Esophagus squamous epithelium (tissue), 5 donors: ENCODE measurements at regions not wholly inside any gene's neighbourhood (a gene's known extent, or its start where the extent isn't known, plus 50 kb on each side); places are given as distances from the start of the nearest gene placed in this dataset.

Experiments
- DNase-seq: peaks from one replicate; lab custom pipeline; 2025; lab: John Stamatoyannopoulos, UW
- H3K27ac ChIP-seq, 4 donors: fragments of 200-600 bp; sonication (generic); one replicate each; pipeline ENCODE4 v1.5.1; 2016 to 2019; ENCODE audit warnings: mild to moderate bottlenecking in 1 of 4
- H3K27me3 ChIP-seq, 4 donors: fragments of 200-600 bp; sonication (generic); 1 replicate in 3 of 4; 2 replicates in 1 of 4; pipeline versions ENCODE4 v1.5.1 to v1.6.0; 2017 to 2021; ENCODE audit warnings: antibody characterized with exemption in 1 of 4
- H3K36me3 ChIP-seq, 3 donors: fragments of 200-600 bp; sonication (generic); one replicate each; pipeline ENCODE4 v1.5.1; 2016 to 2019
- H3K4me1 ChIP-seq, 3 donors: fragments of 200-600 bp; sonication (generic); one replicate each; pipeline ENCODE4 v1.5.1; 2017 to 2019
- H3K4me3 ChIP-seq, 4 donors: fragments of 200-600 bp; sonication (generic); 1 replicate in 3 of 4; 2 replicates in 1 of 4; pipeline ENCODE4 v1.5.1; 2016 to 2019; ENCODE audit warnings: mild to moderate bottlenecking in 2 of 4, moderate library complexity in 1 of 4
- H3K9me3 ChIP-seq, 3 donors: fragments of 200-600 bp; sonication (generic); one replicate each; pipeline ENCODE4 v1.5.1; 2016 to 2019
- CTCF ChIP-seq, 6 experiments: fragments of 450-650 bp in 4 of 6; fragments of 200-600 bp in 2 of 6; sonication (generic) in 2 of 6; IDR thresholded peaks; one replicate each; pipeline ENCODE4 v1.5.1; 2016 to 2019; ENCODE audit warnings: antibody characterized with exemption in 6 of 6, mild to moderate bottlenecking in 4 of 6, moderate library complexity in 4 of 6
- POLR2A ChIP-seq, 4 donors: fragments of 450-650 bp; IDR thresholded peaks; one replicate each; pipeline ENCODE4 v1.6.1; 2017; ENCODE audit warnings: antibody characterized with exemption in 4 of 4, mild to moderate bottlenecking in 4 of 4, moderate library complexity in 3 of 4
- WGBS, 2 donors: methylation state at CpG; one replicate each; pipeline ENCODE4 v1.1.5; 2018; 5-methylcytosine and 5-hydroxymethylcytosine counted together
- intact Hi-C: fragments of 100-400 bp; cut with DNase I; formaldehyde crosslinking; loops from one replicate; pipeline ENCODE4 v1.15.0; 2022
- donor health status: DM: yes; HTN: yes; CAD: no.

GRCh38 chr7:84370114-84370513, 175.5 kb upstream of the SEMA3A start:
- no peaks in the 10 kb centered on the region for H3K36me3 ChIP-seq

GRCh38 chr7:84368122-84368521, 173.5 kb upstream of the SEMA3A start:
- Histone ChIP-seq H3K27me3 (no peaks in the 10 kb centered on the region), H3K9me3 (no peaks in the 10 kb centered on the region), H3K27ac (no peak overlapping the region), H3K4me1 (no peaks in the 10 kb centered on the region), H3K36me3 (no peaks in the 10 kb centered on the region), H3K4me3 (no peak overlapping the region)
- DNase-seq: no peak
- 75 to 92% methylated on average over 1 of the region's 1 CpG for WGBS, 2 donors
- intact Hi-C loops: no loop called here
- TF ChIP-seq CTCF (IDR thresholded peaks at IDR 0.05): no peak
- no peak for TF ChIP-seq POLR2A (IDR thresholded peaks at IDR 0.05)

More at GRCh38 chr7:84370114-84370513, 175.5 kb upstream of the SEMA3A start:
- Histone ChIP-seq H3K4me3 (no peak overlapping the region), H3K27me3 (no peaks in the 10 kb centered on the region), H3K9me3 (no peaks in the 10 kb centered on the region), H3K27ac (no peak overlapping the region), H3K4me1 (no peaks in the 10 kb centered on the region)
- no peak for DNase-seq
- intact Hi-C loops: no loop called here
- TF ChIP-seq CTCF (IDR thresholded peaks at IDR 0.05) (no peak), POLR2A (IDR thresholded peaks at IDR 0.05) (no peak)
- 44 to 62% methylated on average over 2 of the region's 2 CpGs for WGBS, 2 donors

- WGBS, 2 donors: 32 to 81% methylated on average over 1 of the region's 1 CpG
- no peaks in the 10 kb centered on the region for H3K4me1 ChIP-seq
- TF ChIP-seq POLR2A (IDR thresholded peaks at IDR 0.05): no peak
- TF ChIP-seq CTCF (IDR thresholded peaks at IDR 0.05): no peak
- DNase-seq: no peak
- H3K27ac ChIP-seq: no peak overlapping the region
- intact Hi-C loops: no loop called here
- H3K36me3 ChIP-seq: no peaks in the 10 kb centered on the region
- no peak overlapping the region for H3K4me3 ChIP-seq
- no peaks in the 10 kb centered on the region for H3K9me3 ChIP-seq
- H3K27me3 ChIP-seq: no peaks in the 10 kb centered on the region
These were observed 170.1 kb upstream of the SEMA3A start for GRCh38 chr7:84364708-84365107.

- intact Hi-C loops: no loop called here
- DNase-seq: no peak
- no peaks in the 10 kb centered on the region for H3K36me3 ChIP-seq
- H3K4me1 ChIP-seq: no peaks in the 10 kb centered on the region
- TF ChIP-seq POLR2A (IDR thresholded peaks at IDR 0.05) (no peak), CTCF (IDR thresholded peaks at IDR 0.05) (no peak)
- no peaks in the 10 kb centered on the region for H3K27me3 ChIP-seq
- H3K4me3 ChIP-seq: no peak overlapping the region
- no peak overlapping the region for H3K27ac ChIP-seq
- no peaks in the 10 kb centered on the region for H3K9me3 ChIP-seq
These were observed 169.2 kb upstream of the SEMA3A start for GRCh38 chr7:84363741-84364140.

GRCh38 chr7:84362828-84363227, 168.2 kb upstream of the SEMA3A start:
- Histone ChIP-seq H3K4me3 (no peak overlapping the region), H3K27ac (no peak overlapping the region), H3K36me3 (no peaks in the 10 kb centered on the region), H3K4me1 (no peaks in the 10 kb centered on the region), H3K27me3 (no peaks in the 10 kb centered on the region), H3K9me3 (no peaks in the 10 kb centered on the region)
- TF ChIP-seq POLR2A (IDR thresholded peaks at IDR 0.05) (no peak), CTCF (IDR thresholded peaks at IDR 0.05) (no peak)
- intact Hi-C loops: no loop called here
- WGBS, 2 donors: 88 to 94% methylated on average over 1 of the region's 1 CpG
- no peak for DNase-seq
